Prostate gland (tissue), 2 donors: ENCODE measurements at regions not wholly inside any gene's neighbourhood (a gene's known extent, or its start where the extent isn't known, plus 50 kb on each side); places are given as distances from the start of the nearest gene placed in this dataset.
"Not testable (repeated sequence)": the region's sequence is repeated elsewhere in the genome, so short reads cannot be mapped to it uniquely, and the experiment has no call there.

Experiments
- DNase-seq: peaks from one replicate; pipeline ENCODE4 v3.0.0-alpha.2; 2019; ENCODE audit warnings: low spot score
- H3K27ac ChIP-seq, 2 donors: fragments of 200-600 bp; sonication (generic); 2 replicates each; pipeline ENCODE4 v1.5.1; 2017 to 2019
- H3K27me3 ChIP-seq: fragments of 200-600 bp; sonication (generic); replicated peaks from 2 replicates; pipeline ENCODE4 v1.5.1; 2019; ENCODE audit not compliant: insufficient read depth
- H3K36me3 ChIP-seq, 2 donors: fragments of 200-600 bp; sonication (generic); 1 replicate in 1 of 2; 2 replicates in 1 of 2; pipeline versions ENCODE4 v1.5.1 to v1.8.1; 2017 to 2019
- H3K4me1 ChIP-seq: fragments of 200-600 bp; sonication (generic); replicated peaks from 2 replicates; pipeline ENCODE4 v1.5.1; 2019
- H3K4me3 ChIP-seq, 2 donors: fragments of 200-600 bp; sonication (generic); 2 replicates each; pipeline ENCODE4 v1.5.1; 2017 to 2019
- H3K9me3 ChIP-seq: fragments of 200-600 bp; sonication (generic); 2 replicates; pipeline ENCODE4 v1.5.1; 2017
- POLR2A ChIP-seq: fragments of 450-650 bp; IDR thresholded peaks from one replicate; pipeline ENCODE4 v1.6.1; 2016; ENCODE audit warnings: antibody characterized with exemption, mild to moderate bottlenecking
- POLR2AphosphoS5 ChIP-seq: sonication (generic); formaldehyde crosslinking; IDR thresholded peaks from one replicate; pipeline ENCODE4 v1.6.1; 2017; ENCODE audit warnings: antibody characterized with exemption
- WGBS: methylation state at CpG from one replicate; pipeline ENCODE4 v1.1.5; 2018; 5-methylcytosine and 5-hydroxymethylcytosine counted together
- intact Hi-C: fragments of 100-400 bp; cut with DNase I; formaldehyde crosslinking; loops from one replicate; pipeline ENCODE4 v1.14.2; 2022
- TF ChIP-seq, protein P1 (sequence below), 4 experiments: fragments of 200-600 bp in 2 of 4; fragments of 450-650 bp in 2 of 4; sonication (generic) in 2 of 4; IDR thresholded peaks; 1 replicate in 3 of 4; 2 replicates in 1 of 4; pipeline ENCODE4 v1.5.1; 2016 to 2019; ENCODE audit warnings: antibody characterized with exemption in 4 of 4, mild to moderate bottlenecking in 2 of 4, moderate library complexity in 2 of 4

DNA sequence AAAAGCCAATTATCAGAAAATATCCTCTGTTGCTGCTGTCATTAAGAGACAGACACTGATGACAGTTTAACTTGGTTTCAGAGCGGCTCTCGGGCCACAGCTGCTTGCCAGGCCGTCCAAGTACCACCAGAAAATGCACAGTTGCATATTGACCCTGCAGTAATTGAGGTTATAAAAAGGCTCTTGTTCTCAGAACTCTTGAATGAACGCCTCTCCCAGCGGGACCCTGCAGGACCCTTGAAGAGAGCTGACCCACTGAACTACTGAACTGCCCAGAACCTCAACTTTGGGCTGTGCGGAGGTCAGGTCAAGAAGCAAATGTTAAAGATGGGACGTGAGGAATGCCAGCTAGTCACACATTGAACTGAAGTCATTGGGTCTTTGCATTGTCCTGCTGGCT is 1559.0 kb upstream of the SLC10A2 start:
- no peaks in the 10 kb centered on the region for H3K4me1 ChIP-seq
- H3K27me3 ChIP-seq, result no peaks in the 10 kb centered on the region
- no peaks in the 10 kb centered on the region for H3K36me3 ChIP-seq
- DNase-seq, result no peak
- no peaks in the 10 kb centered on the region for H3K9me3 ChIP-seq
- no peak overlapping the region for H3K4me3 ChIP-seq
- TF ChIP-seq, protein P1, sequence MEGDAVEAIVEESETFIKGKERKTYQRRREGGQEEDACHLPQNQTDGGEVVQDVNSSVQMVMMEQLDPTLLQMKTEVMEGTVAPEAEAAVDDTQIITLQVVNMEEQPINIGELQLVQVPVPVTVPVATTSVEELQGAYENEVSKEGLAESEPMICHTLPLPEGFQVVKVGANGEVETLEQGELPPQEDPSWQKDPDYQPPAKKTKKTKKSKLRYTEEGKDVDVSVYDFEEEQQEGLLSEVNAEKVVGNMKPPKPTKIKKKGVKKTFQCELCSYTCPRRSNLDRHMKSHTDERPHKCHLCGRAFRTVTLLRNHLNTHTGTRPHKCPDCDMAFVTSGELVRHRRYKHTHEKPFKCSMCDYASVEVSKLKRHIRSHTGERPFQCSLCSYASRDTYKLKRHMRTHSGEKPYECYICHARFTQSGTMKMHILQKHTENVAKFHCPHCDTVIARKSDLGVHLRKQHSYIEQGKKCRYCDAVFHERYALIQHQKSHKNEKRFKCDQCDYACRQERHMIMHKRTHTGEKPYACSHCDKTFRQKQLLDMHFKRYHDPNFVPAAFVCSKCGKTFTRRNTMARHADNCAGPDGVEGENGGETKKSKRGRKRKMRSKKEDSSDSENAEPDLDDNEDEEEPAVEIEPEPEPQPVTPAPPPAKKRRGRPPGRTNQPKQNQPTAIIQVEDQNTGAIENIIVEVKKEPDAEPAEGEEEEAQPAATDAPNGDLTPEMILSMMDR (IDR thresholded peaks at IDR 0.05), result no peak
- TF ChIP-seq POLR2AphosphoS5 (no peak), POLR2A (no peak)
- no peak overlapping the region for H3K27ac ChIP-seq
- 86% methylated on average over 7 of the region's 7 CpGs for WGBS
- intact Hi-C loops, result no loop called here

DNA sequence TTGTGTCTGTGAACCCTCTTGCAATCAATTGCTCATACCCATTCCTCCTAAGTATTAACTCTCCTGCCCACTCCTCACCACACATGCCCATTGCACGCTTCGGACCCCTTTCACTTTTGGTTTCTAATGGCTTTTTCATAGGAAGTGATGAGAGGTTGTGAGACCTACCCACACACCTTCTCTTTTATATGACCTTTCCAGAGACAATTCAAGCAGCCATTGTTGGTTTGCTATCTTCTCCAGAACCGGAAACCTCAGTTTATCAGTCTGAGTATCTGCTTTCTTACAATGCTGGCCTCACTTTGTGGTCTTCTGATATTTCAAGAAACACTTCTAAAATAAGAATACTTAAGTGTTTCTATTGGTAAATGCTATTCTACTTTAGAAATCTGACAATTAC is 1550.8 kb upstream of the SLC10A2 start:
- no peaks in the 10 kb centered on the region for H3K9me3 ChIP-seq
- no peaks in the 10 kb centered on the region for H3K4me1 ChIP-seq
- intact Hi-C loops, result no loop called here
- H3K27ac ChIP-seq, result no peak overlapping the region
- DNase-seq, result no peak
- H3K27me3 ChIP-seq, result no peaks in the 10 kb centered on the region
- H3K36me3 ChIP-seq, result no peaks in the 10 kb centered on the region
- WGBS, result 89% methylated on average over 3 of the region's 3 CpGs
- H3K4me3 ChIP-seq, result no peak overlapping the region
- TF ChIP-seq, protein P1 (IDR thresholded peaks at IDR 0.05), result no peak
- TF ChIP-seq POLR2A (no peak), POLR2AphosphoS5 (no peak)

GRCh38 chr13:104614361-104615145 is 1548.3 kb upstream of the SLC10A2 start:
- no peaks in the 10 kb centered on the region for H3K36me3 ChIP-seq
- intact Hi-C loops, result no loop called here
- no peak overlapping the region for H3K27ac ChIP-seq
- no peaks in the 10 kb centered on the region for H3K4me1 ChIP-seq
- H3K9me3 ChIP-seq, result no peaks in the 10 kb centered on the region
- DNase-seq, result no peak
- no peak overlapping the region for H3K4me3 ChIP-seq
- H3K27me3 ChIP-seq, result no peaks in the 10 kb centered on the region
- TF ChIP-seq, protein P1 (IDR thresholded peaks at IDR 0.05), result no peak
- TF ChIP-seq POLR2A, result no peak
- TF ChIP-seq POLR2AphosphoS5, result no peak
- 79% methylated on average over 7 of the region's 7 CpGs for WGBS

DNA sequence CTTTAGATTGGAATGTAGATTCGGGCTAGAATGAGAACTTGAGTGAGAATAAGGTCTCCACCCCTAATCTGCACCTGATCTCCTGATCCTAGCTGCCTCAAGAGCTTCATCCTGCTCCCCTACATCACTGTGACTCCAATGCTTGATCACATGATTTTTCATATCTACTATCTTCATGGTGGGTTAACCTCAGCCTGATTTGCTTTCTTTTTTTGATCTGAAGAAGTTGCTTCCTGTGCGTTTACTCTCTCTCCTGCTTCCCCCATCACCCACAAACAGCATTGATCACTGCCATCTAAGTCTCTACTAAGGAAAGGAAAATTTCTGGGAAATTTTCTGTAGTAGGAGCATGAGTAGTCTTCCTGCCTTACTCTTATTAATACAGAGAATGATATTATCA is 1542.1 kb upstream of the SLC10A2 start:
- 82% methylated on average over 2 of the region's 2 CpGs for WGBS
- Histone ChIP-seq H3K27me3 (no peaks in the 10 kb centered on the region), H3K9me3 (no peaks in the 10 kb centered on the region), H3K27ac (no peak overlapping the region), H3K4me3 (no peak overlapping the region), H3K4me1 (no peaks in the 10 kb centered on the region), H3K36me3 (no peaks in the 10 kb centered on the region)
- no peak for DNase-seq
- TF ChIP-seq POLR2A, result no peak
- TF ChIP-seq, protein P1 (IDR thresholded peaks at IDR 0.05), result no peak
- TF ChIP-seq POLR2AphosphoS5, result no peak
- intact Hi-C loops, result no loop called here

DNA sequence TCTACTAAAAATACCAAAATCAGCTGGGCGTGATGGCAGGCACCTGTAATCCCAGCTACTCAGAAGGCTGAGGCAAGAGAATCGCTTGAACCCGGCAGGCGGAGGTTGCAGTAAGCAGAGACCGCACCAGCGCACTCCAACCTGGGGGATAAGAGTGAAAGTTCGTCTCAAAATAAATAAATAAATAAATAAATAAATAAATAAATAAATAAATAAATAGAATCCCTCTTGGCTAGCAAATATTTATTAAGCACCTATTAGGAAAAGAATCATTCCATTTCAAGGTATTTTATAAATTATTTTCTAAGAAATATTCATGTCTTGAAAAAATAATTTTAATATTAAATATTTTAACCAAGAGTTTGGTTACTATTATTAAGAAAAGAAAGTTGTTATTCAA is 1539.2 kb upstream of the SLC10A2 start:
- intact Hi-C loops, H3K4me3 ChIP-seq, H3K27me3 ChIP-seq, H3K27ac ChIP-seq, H3K36me3 ChIP-seq, H3K9me3 ChIP-seq, DNase-seq, H3K4me1 ChIP-seq: not testable (repeated sequence)
- WGBS, result 97% methylated on average over 7 of the region's 7 CpGs
